K562 (cell line): ENCODE measurements at regions not wholly inside any gene's neighbourhood (a gene's known extent, or its start where the extent isn't known, plus 50 kb on each side); places are given as distances from the start of the nearest gene placed in this dataset.

Experiments used
- CTCF ChIP-seq, 3 experiments: IDR thresholded peaks in 2 of 3; conservative IDR thresholded peaks in 1 of 3; 2 replicates each; pipeline ENCODE4 v1.5.1; 2011 to 2012; ENCODE audit warnings: low read length in 3 of 3, mild to moderate bottlenecking in 3 of 3, control low read depth in 2 of 3, improper control_type of control experiment in 1 of 3, inconsistent platforms in 1 of 3, low read depth in 1 of 3, mixed read lengths in 1 of 3, moderate library complexity in 1 of 3; ENCODE audit not compliant: insufficient read depth in 2 of 3
- EZH2 ChIP-seq: IDR thresholded peaks from 2 replicates; pipeline ENCODE4 v1.6.1; 2012; ENCODE audit warnings: low read depth, mild to moderate bottlenecking, inconsistent platforms, low read length, borderline replicate concordance
- MYC ChIP-seq, 2 experiments: fragments of 250-450 bp in 1 of 2; sonication (Bioruptor Pico) in 1 of 2; IDR thresholded peaks; 2 replicates each; pipeline versions ENCODE4 v1.5.1 to v1.6.1; 2012 to 2021; ENCODE audit warnings: low read depth in 2 of 2, borderline replicate concordance in 1 of 2, improper control_type of control experiment in 1 of 2, low read length in 1 of 2, mild to moderate bottlenecking in 1 of 2, moderate library complexity in 1 of 2
- POLR2A ChIP-seq: fragments of 450-650 bp; conservative IDR thresholded peaks from 2 replicates; pipeline ENCODE4 v1.6.1; 2016
- POLR2AphosphoS5 ChIP-seq: IDR thresholded peaks from 2 replicates; pipeline ENCODE4 v1.6.1; 2011; ENCODE audit warnings: mild to moderate bottlenecking, low read depth, low read length, moderate library complexity; ENCODE audit not compliant: control insufficient read depth, insufficient read depth
- PREB ChIP-seq: sonication (generic); formaldehyde crosslinking; IDR thresholded peaks from 2 replicates; pipeline ENCODE4 v1.8.1; 2023; ENCODE audit warnings: mild to moderate bottlenecking, missing genetic modification reagents
- PRPF4 ChIP-seq: fragments of 200-400 bp; formaldehyde crosslinking; IDR thresholded peaks from one replicate; pipeline ENCODE4 v1.6.1; 2017; ENCODE audit warnings: low read length, low read depth, mild to moderate bottlenecking; ENCODE audit not compliant: insufficient read depth, poor library complexity, severe bottlenecking
- RNF2 ChIP-seq: sonication (generic); IDR thresholded peaks from 2 replicates; pipeline ENCODE4 v1.6.1; 2016
- SMAD1 ChIP-seq: fragments of 150-350 bp; IDR thresholded peaks from 2 replicates; pipeline ENCODE4 v1.6.1; 2014; ENCODE audit warnings: low read length, low read depth; ENCODE audit not compliant: partially characterized antibody
- ZC3H8 ChIP-seq: fragments of 450-650 bp; IDR thresholded peaks from 2 replicates; pipeline ENCODE4 v1.6.1; 2017
- TF ChIP-seq, protein P1 (sequence below), 2 experiments: fragments of 450-650 bp; formaldehyde crosslinking in 1 of 2; IDR thresholded peaks; 2 replicates each; pipeline versions ENCODE4 v1.4.0 to v1.6.1; 2014 to 2020; ENCODE audit warnings: mild to moderate bottlenecking in 2 of 2, borderline replicate concordance in 1 of 2, low read depth in 1 of 2
- TF ChIP-seq, protein P2 (sequence below), 2 experiments: fragments of 450-650 bp in 1 of 2; sonication (generic) in 1 of 2; formaldehyde crosslinking; conservative IDR thresholded peaks; 2 replicates each; pipeline versions ENCODE4 v1.4.0 to v1.8.1; 2020 to 2022; ENCODE audit warnings: mild to moderate bottlenecking in 1 of 2, missing genetic modification reagents in 1 of 2
- TF ChIP-seq, protein P3 (sequence below): sonication (generic); formaldehyde crosslinking; IDR thresholded peaks from 2 replicates; pipeline ENCODE4 v1.8.1; 2023; ENCODE audit warnings: mild to moderate bottlenecking, missing genetic modification reagents

- TF ChIP-seq CTCF (IDR thresholded peaks at IDR 0.05 in 2 of 3, conservative IDR thresholded peaks at IDR 0.05 in 1 of 3; ENCODE audit: insufficient read depth in 2 of 3, low read depth in 1 of 3, low read length in 3 of 3) (no peak), POLR2A (no peak), PRPF4 (no peak), EZH2 (no peak), RNF2 (no peak), POLR2AphosphoS5 (no peak), PREB (CRISPR knock-in tag) (no peak), SMAD1 (no peak), ZC3H8 (no peak), MYC (IDR thresholded peaks at IDR 0.05; ENCODE audit: low read depth, low read length) (no peak), MYC (CRISPR knock-in tag; IDR thresholded peaks at IDR 0.05; ENCODE audit: borderline replicate concordance, low read depth) (no peak)
- TF ChIP-seq, protein P1, sequence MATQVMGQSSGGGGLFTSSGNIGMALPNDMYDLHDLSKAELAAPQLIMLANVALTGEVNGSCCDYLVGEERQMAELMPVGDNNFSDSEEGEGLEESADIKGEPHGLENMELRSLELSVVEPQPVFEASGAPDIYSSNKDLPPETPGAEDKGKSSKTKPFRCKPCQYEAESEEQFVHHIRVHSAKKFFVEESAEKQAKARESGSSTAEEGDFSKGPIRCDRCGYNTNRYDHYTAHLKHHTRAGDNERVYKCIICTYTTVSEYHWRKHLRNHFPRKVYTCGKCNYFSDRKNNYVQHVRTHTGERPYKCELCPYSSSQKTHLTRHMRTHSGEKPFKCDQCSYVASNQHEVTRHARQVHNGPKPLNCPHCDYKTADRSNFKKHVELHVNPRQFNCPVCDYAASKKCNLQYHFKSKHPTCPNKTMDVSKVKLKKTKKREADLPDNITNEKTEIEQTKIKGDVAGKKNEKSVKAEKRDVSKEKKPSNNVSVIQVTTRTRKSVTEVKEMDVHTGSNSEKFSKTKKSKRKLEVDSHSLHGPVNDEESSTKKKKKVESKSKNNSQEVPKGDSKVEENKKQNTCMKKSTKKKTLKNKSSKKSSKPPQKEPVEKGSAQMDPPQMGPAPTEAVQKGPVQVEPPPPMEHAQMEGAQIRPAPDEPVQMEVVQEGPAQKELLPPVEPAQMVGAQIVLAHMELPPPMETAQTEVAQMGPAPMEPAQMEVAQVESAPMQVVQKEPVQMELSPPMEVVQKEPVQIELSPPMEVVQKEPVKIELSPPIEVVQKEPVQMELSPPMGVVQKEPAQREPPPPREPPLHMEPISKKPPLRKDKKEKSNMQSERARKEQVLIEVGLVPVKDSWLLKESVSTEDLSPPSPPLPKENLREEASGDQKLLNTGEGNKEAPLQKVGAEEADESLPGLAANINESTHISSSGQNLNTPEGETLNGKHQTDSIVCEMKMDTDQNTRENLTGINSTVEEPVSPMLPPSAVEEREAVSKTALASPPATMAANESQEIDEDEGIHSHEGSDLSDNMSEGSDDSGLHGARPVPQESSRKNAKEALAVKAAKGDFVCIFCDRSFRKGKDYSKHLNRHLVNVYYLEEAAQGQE (IDR thresholded peaks at IDR 0.05; ENCODE audit: borderline replicate concordance), result no peak
- TF ChIP-seq, protein P1 (CRISPR knock-in tag; IDR thresholded peaks at IDR 0.05; ENCODE audit: low read depth), result no peak
- TF ChIP-seq, protein P2, sequence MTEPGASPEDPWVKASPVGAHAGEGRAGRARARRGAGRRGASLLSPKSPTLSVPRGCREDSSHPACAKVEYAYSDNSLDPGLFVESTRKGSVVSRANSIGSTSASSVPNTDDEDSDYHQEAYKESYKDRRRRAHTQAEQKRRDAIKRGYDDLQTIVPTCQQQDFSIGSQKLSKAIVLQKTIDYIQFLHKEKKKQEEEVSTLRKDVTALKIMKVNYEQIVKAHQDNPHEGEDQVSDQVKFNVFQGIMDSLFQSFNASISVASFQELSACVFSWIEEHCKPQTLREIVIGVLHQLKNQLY (CRISPR knock-in tag; conservative IDR thresholded peaks at IDR 0.05), result no peak
- TF ChIP-seq, protein P3, sequence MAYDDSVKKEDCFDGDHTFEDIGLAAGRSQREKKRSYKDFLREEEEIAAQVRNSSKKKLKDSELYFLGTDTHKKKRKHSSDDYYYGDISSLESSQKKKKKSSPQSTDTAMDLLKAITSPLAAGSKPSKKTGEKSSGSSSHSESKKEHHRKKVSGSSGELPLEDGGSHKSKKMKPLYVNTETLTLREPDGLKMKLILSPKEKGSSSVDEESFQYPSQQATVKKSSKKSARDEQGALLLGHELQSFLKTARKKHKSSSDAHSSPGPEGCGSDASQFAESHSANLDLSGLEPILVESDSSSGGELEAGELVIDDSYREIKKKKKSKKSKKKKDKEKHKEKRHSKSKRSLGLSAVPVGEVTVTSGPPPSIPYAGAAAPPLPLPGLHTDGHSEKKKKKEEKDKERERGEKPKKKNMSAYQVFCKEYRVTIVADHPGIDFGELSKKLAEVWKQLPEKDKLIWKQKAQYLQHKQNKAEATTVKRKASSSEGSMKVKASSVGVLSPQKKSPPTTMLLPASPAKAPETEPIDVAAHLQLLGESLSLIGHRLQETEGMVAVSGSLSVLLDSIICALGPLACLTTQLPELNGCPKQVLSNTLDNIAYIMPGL (CRISPR knock-in tag), result no peak
Observed at GRCh38 chr11:79575701-79576100, 134.9 kb upstream of the TENM4 start.
